Liver (tissue), 8 donors: ENCODE measurements at regions not wholly inside any gene's neighbourhood (a gene's known extent, or its start where the extent isn't known, plus 50 kb on each side); places are given as distances from the start of the nearest gene placed in this dataset.

Source experiments
- DNase-seq: peaks from one replicate; pipeline ENCODE4 v3.0.0-alpha.2; 2017; ENCODE audit warnings: low spot score
- H3K27ac ChIP-seq, 2 donors: one replicate each; pipeline ENCODE4 v1.7.0; 2013; ENCODE audit warnings: inconsistent platforms in 2 of 2, low read length in 2 of 2, control low read depth in 1 of 2, low read depth in 1 of 2, mild to moderate bottlenecking in 1 of 2
- H3K27me3 ChIP-seq, 4 donors: one replicate each; pipeline versions ENCODE4 v1.6.1 to v1.7.0; 2013; ENCODE audit warnings: low read length in 3 of 4, inconsistent platforms in 1 of 4, mild to moderate bottlenecking in 1 of 4, moderate library complexity in 1 of 4; ENCODE audit not compliant: control insufficient read depth in 4 of 4, insufficient read depth in 4 of 4
- H3K36me3 ChIP-seq, 4 donors: one replicate each; pipeline versions ENCODE4 v1.6.1 to v1.7.0; 2013; ENCODE audit warnings: low read length in 3 of 4, mild to moderate bottlenecking in 3 of 4, low read depth in 1 of 4, moderate library complexity in 1 of 4; ENCODE audit not compliant: control insufficient read depth in 4 of 4, insufficient read depth in 3 of 4
- H3K4me1 ChIP-seq, 4 donors: one replicate each; pipeline versions ENCODE4 v1.6.1 to v1.7.0; 2013; ENCODE audit warnings: low read length in 3 of 4, mild to moderate bottlenecking in 3 of 4, moderate library complexity in 1 of 4; ENCODE audit not compliant: control insufficient read depth in 4 of 4, insufficient read depth in 4 of 4
- H3K4me3 ChIP-seq, 3 donors: one replicate each; pipeline versions ENCODE4 v1.6.1 to v1.7.0; 2013; ENCODE audit warnings: low read length in 3 of 3, control low read depth in 1 of 3, low read depth in 1 of 3, mild to moderate bottlenecking in 1 of 3
- H3K9ac ChIP-seq, 2 donors: one replicate each; pipeline ENCODE4 v1.7.0; 2013; ENCODE audit warnings: low read length in 2 of 2, mild to moderate bottlenecking in 2 of 2, moderate library complexity in 2 of 2, control low read depth in 1 of 2, low read depth in 1 of 2
- H3K9me3 ChIP-seq, 4 donors: one replicate each; pipeline versions ENCODE4 v1.6.1 to v1.7.0; 2013; ENCODE audit warnings: low read length in 3 of 4; ENCODE audit not compliant: control insufficient read depth in 4 of 4
- ATF3 ChIP-seq: IDR thresholded peaks from 2 replicates; pipeline ENCODE4 v1.6.1; 2016; ENCODE audit warnings: antibody characterized with exemption
- CTCF ChIP-seq: fragments of 150-350 bp; IDR thresholded peaks from 2 replicates; pipeline ENCODE4 v1.5.1; 2017; ENCODE audit warnings: improper control_type of control experiment, low read depth, low read length; ENCODE audit not compliant: missing input control
- EGR1 ChIP-seq, 2 donors: IDR thresholded peaks; 2 replicates each; pipeline ENCODE4 v1.6.1; 2016 to 2018; ENCODE audit warnings: antibody characterized with exemption in 2 of 2, low read depth in 2 of 2
- FOXA2 ChIP-seq: IDR thresholded peaks from 2 replicates; pipeline ENCODE4 v1.6.1; 2016; ENCODE audit warnings: antibody characterized with exemption
- GABPA ChIP-seq, 2 donors: IDR thresholded peaks in 1 of 2; conservative IDR thresholded peaks in 1 of 2; 2 replicates each; pipeline ENCODE4 v1.6.1; 2016; ENCODE audit warnings: antibody characterized with exemption in 2 of 2, mild to moderate bottlenecking in 1 of 2, moderate library complexity in 1 of 2
- HNF4A ChIP-seq, 2 donors: conservative IDR thresholded peaks; 2 replicates each; pipeline ENCODE4 v1.6.1; 2016; ENCODE audit warnings: antibody characterized with exemption in 2 of 2, mild to moderate bottlenecking in 2 of 2
- HNF4G ChIP-seq: IDR thresholded peaks from 2 replicates; pipeline ENCODE4 v1.6.1; 2016; ENCODE audit warnings: antibody characterized with exemption
- JUND ChIP-seq, 2 donors: IDR thresholded peaks; 2 replicates each; pipeline ENCODE4 v1.6.1; 2016; ENCODE audit warnings: antibody characterized with exemption in 2 of 2
- NR2F2 ChIP-seq: IDR thresholded peaks from 2 replicates; pipeline ENCODE4 v1.6.1; 2016; ENCODE audit warnings: antibody characterized with exemption
- RAD21 ChIP-seq, 2 donors: IDR thresholded peaks; 2 replicates each; pipeline ENCODE4 v1.6.1; 2016; ENCODE audit warnings: antibody characterized with exemption in 2 of 2, mild to moderate bottlenecking in 2 of 2
- REST ChIP-seq: IDR thresholded peaks from 2 replicates; pipeline ENCODE4 v1.6.1; 2016; ENCODE audit warnings: antibody characterized with exemption, mild to moderate bottlenecking
- RXRA ChIP-seq, 2 donors: IDR thresholded peaks; 2 replicates each; pipeline ENCODE4 v1.6.1; 2017 to 2018; ENCODE audit warnings: antibody characterized with exemption in 2 of 2, mild to moderate bottlenecking in 1 of 2
- SP1 ChIP-seq: IDR thresholded peaks from 2 replicates; pipeline ENCODE4 v1.6.1; 2018; ENCODE audit warnings: antibody characterized with exemption, mild to moderate bottlenecking
- TAF1 ChIP-seq: conservative IDR thresholded peaks from 2 replicates; pipeline ENCODE4 v1.6.1; 2016; ENCODE audit warnings: antibody characterized with exemption, mild to moderate bottlenecking
- YY1 ChIP-seq: IDR thresholded peaks from 2 replicates; pipeline ENCODE4 v1.6.1; 2016; ENCODE audit warnings: antibody characterized with exemption, mild to moderate bottlenecking
- ZBTB33 ChIP-seq: IDR thresholded peaks from 2 replicates; pipeline ENCODE4 v1.6.1; 2016; ENCODE audit warnings: antibody characterized with exemption
- WGBS: extraction: QIAGEN DNeasy Blood & Tissue Kit; methylation state at CpG from one replicate; pipeline ENCODE4 v1.1.7; 2013; 5-methylcytosine and 5-hydroxymethylcytosine counted together
- TF ChIP-seq, protein P1 (sequence below): IDR thresholded peaks from 2 replicates; pipeline ENCODE4 v1.6.1; 2016; ENCODE audit warnings: antibody characterized with exemption
- donor health status: healthy.
- donor health status: healthy.
- donor health status: healthy.
- donor health status: healthy.
- donor health status: healthy.

- Histone ChIP-seq H3K27me3 (no peaks in the 10 kb centered on the region), H3K4me1 (no peaks in the 10 kb centered on the region), H3K36me3 (no peaks in the 10 kb centered on the region), H3K9me3 (peaks cover 0 to 2% (median 0%) of the 10 kb centered on the region in 4 donors), H3K9ac (no peak overlapping the region), H3K27ac (no peak overlapping the region), H3K4me3 (no peak overlapping the region)
- no peak for DNase-seq
- WGBS, result 84% methylated on average over 5 of the region's 5 CpGs
- TF ChIP-seq HNF4A (conservative IDR thresholded peaks at IDR 0.05), result no peak
- no peak for TF ChIP-seq JUND (IDR thresholded peaks at IDR 0.05)
- no peak for TF ChIP-seq YY1
- no peak for TF ChIP-seq ZBTB33
- no peak for TF ChIP-seq REST
- TF ChIP-seq, protein P1, sequence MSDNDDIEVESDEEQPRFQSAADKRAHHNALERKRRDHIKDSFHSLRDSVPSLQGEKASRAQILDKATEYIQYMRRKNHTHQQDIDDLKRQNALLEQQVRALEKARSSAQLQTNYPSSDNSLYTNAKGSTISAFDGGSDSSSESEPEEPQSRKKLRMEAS, result no peak
- TF ChIP-seq EGR1 (IDR thresholded peaks at IDR 0.05; ENCODE audit: low read depth in 2 of 2), result no peak
- no peak for TF ChIP-seq NR2F2
- no peak for TF ChIP-seq RAD21 (IDR thresholded peaks at IDR 0.05)
- TF ChIP-seq CTCF, result no peak
- no peak for TF ChIP-seq SP1
- TF ChIP-seq TAF1, result no peak
- TF ChIP-seq HNF4G, result no peak
- no peak for TF ChIP-seq RXRA (IDR thresholded peaks at IDR 0.05)
- no peak for TF ChIP-seq GABPA (IDR thresholded peaks at IDR 0.05 in 1 of 2, conservative IDR thresholded peaks at IDR 0.05 in 1 of 2)
These were observed 636.5 kb upstream of the SLIT2 start for GRCh38 chr4:19615086-19615689.

GRCh38 chr4:19614171-19614570 is 637.5 kb upstream of the SLIT2 start:
- Histone ChIP-seq H3K4me3 (no peak overlapping the region), H3K9me3 (peaks cover 0 to 2% (median 0%) of the 10 kb centered on the region in 4 donors), H3K36me3 (no peaks in the 10 kb centered on the region), H3K4me1 (no peaks in the 10 kb centered on the region), H3K27me3 (no peaks in the 10 kb centered on the region), H3K27ac (no peak overlapping the region), H3K9ac (no peak overlapping the region)
- 56% methylated on average over 1 of the region's 1 CpG for WGBS
- DNase-seq, result no peak
- TF ChIP-seq HNF4A (conservative IDR thresholded peaks at IDR 0.05) (no peak), RXRA (IDR thresholded peaks at IDR 0.05) (no peak), JUND (IDR thresholded peaks at IDR 0.05) (no peak), CTCF (no peak), HNF4G (no peak), FOXA2 (no peak), EGR1 (IDR thresholded peaks at IDR 0.05; ENCODE audit: low read depth in 2 of 2) (no peak), ZBTB33 (no peak), ATF3 (no peak), TAF1 (no peak)
- TF ChIP-seq, protein P1, result no peak
